HepG2 (cell line): ENCODE measurements at regions not wholly inside any gene's neighbourhood (a gene's known extent, or its start where the extent isn't known, plus 50 kb on each side); places are given as distances from the start of the nearest gene placed in this dataset.

Experiments
- FOSL2 ChIP-seq: sonication (generic); formaldehyde crosslinking; IDR thresholded peaks from 2 replicates; pipeline ENCODE4 v1.4.0; 2020; ENCODE audit warnings: missing genetic modification reagents
- GABPA ChIP-seq, 2 experiments: IDR thresholded peaks; 2 replicates each; pipeline ENCODE4 v1.6.1; 2011 to 2016; ENCODE audit warnings: low read depth in 2 of 2, low read length in 1 of 2, missing biosample characterization in 1 of 2, missing genetic modification characterization in 1 of 2
- SIN3B ChIP-seq: fragments of 150-350 bp; IDR thresholded peaks from 2 replicates; pipeline ENCODE4 v1.6.1; 2014; ENCODE audit warnings: low read length
- SMC3 ChIP-seq: IDR thresholded peaks from 2 replicates; pipeline ENCODE4 v1.6.1; 2011; ENCODE audit warnings: low read length, improper control_type of control experiment
- TBP ChIP-seq: sonication (generic); formaldehyde crosslinking; IDR thresholded peaks from 2 replicates; pipeline ENCODE4 v1.5.0; 2020; ENCODE audit warnings: missing genetic modification reagents
- ZNF569 ChIP-seq: sonication (generic); formaldehyde crosslinking; IDR thresholded peaks from 2 replicates; pipeline ENCODE4 v1.5.0; 2020; ENCODE audit warnings: mild to moderate bottlenecking, missing genetic modification reagents, moderate library complexity, borderline replicate concordance
- ZNF780A ChIP-seq: sonication (generic); formaldehyde crosslinking; IDR thresholded peaks from 2 replicates; pipeline ENCODE4 v1.8.0; 2022; ENCODE audit warnings: mild to moderate bottlenecking, missing genetic modification reagents, moderate library complexity
- TF ChIP-seq, protein P1 (sequence below): fragments of 450-650 bp; IDR thresholded peaks from 2 replicates; pipeline ENCODE4 v1.6.1; 2017
- TF ChIP-seq, protein P2 (sequence below): sonication (generic); formaldehyde crosslinking; IDR thresholded peaks from 2 replicates; pipeline ENCODE4 v1.5.0; 2020; ENCODE audit warnings: mild to moderate bottlenecking, missing genetic modification reagents, moderate library complexity

DNA sequence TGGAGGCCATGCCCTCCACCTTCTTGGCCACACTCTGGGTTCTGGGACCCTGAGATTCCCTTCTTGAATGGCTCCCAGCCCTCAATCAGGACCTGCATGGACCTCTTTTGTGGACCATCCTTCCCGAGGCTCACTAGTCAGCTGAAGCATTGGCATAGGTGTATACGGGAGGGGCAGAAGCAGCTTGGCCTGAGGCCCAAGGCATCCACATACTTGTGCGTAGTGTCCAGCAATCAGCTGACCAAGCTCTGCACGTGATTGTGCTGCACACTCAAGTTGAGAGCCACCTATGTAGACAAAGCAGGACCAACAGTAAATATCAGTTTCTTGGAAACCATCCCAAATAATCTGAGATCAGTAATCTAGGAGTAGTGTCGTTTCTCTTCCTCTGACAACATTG lies 119.6 kb downstream of the INSIG2 start:
- TF ChIP-seq TBP (CRISPR knock-in tag) (no peak), GABPA (IDR thresholded peaks at IDR 0.05; ENCODE audit: low read depth, low read length) (no peak), GABPA (CRISPR knock-in tag; IDR thresholded peaks at IDR 0.05; ENCODE audit: low read depth) (no peak), SMC3 (no peak), SIN3B (no peak), ZNF780A (CRISPR knock-in tag) (no peak), FOSL2 (no peak), ZNF569 (CRISPR knock-in tag) (no peak)
- TF ChIP-seq, protein P1, sequence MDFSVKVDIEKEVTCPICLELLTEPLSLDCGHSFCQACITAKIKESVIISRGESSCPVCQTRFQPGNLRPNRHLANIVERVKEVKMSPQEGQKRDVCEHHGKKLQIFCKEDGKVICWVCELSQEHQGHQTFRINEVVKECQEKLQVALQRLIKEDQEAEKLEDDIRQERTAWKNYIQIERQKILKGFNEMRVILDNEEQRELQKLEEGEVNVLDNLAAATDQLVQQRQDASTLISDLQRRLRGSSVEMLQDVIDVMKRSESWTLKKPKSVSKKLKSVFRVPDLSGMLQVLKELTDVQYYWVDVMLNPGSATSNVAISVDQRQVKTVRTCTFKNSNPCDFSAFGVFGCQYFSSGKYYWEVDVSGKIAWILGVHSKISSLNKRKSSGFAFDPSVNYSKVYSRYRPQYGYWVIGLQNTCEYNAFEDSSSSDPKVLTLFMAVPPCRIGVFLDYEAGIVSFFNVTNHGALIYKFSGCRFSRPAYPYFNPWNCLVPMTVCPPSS = no peak
- TF ChIP-seq, protein P2, sequence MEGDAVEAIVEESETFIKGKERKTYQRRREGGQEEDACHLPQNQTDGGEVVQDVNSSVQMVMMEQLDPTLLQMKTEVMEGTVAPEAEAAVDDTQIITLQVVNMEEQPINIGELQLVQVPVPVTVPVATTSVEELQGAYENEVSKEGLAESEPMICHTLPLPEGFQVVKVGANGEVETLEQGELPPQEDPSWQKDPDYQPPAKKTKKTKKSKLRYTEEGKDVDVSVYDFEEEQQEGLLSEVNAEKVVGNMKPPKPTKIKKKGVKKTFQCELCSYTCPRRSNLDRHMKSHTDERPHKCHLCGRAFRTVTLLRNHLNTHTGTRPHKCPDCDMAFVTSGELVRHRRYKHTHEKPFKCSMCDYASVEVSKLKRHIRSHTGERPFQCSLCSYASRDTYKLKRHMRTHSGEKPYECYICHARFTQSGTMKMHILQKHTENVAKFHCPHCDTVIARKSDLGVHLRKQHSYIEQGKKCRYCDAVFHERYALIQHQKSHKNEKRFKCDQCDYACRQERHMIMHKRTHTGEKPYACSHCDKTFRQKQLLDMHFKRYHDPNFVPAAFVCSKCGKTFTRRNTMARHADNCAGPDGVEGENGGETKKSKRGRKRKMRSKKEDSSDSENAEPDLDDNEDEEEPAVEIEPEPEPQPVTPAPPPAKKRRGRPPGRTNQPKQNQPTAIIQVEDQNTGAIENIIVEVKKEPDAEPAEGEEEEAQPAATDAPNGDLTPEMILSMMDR (CRISPR knock-in tag) = no peak
